ENCODE measurements at regions not wholly inside any gene's neighbourhood (a gene's known extent, or its start where the extent isn't known, plus 50 kb on each side); places are given as distances from the start of the nearest gene placed in this dataset.
A peak's percentile ranks its signal among the peaks of the same experiment; 100 is the strongest.
"Not testable (repeated sequence)": the region's sequence is repeated elsewhere in the genome, so short reads cannot be mapped to it uniquely, and the experiment has no call there.

DNA sequence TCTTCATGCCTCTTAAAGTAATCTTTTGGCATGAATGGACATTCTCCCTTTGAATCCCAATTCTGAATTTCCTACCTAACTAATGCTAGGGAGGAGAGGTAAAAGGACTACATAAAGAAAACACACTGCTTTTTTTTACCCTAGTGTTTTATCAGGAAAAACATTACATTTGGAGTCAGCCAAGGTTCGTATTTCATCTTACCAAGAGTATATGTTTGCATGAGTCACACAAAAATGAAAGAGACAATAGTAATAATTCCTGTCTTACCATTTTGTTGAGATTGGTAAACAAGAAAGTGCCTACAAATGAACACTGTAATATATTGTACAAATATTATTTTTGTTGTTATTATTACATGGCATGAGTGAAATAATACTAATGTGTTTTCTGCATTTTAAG is 112.9 kb upstream of the WARS2 start:
- no peak for DNase-seq

DNA sequence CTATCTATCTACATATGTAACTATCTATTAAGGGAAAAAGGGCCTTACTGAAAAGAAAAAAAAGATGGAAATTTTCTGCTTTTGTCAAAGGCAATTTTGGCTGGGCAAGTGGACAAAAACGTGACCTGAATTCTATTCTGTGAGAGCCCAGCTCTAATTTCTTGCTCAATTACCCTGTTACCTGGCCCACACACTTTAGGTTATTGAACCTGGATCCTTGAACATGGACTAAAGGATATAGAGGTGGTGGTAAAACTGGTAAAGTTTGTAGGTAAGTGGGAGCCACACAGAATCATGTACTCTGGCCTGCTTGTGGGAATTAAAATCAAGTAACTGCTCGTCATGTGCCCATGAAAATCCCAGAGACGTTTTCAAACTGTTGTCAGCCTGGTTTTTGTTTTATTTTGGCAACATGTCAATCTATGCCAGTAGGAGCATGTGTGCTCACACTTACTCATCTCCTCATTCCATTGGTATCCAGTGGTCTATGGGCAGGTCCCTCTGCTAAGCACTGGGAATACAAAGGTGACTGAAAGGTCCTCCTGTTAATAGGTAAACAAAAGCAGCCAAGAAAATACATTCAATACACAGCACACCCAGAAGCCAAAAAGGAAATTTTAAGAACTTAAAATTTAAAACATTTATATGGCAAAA is 113.7 kb upstream of the WARS2 start:
- no peak for DNase-seq

DNA sequence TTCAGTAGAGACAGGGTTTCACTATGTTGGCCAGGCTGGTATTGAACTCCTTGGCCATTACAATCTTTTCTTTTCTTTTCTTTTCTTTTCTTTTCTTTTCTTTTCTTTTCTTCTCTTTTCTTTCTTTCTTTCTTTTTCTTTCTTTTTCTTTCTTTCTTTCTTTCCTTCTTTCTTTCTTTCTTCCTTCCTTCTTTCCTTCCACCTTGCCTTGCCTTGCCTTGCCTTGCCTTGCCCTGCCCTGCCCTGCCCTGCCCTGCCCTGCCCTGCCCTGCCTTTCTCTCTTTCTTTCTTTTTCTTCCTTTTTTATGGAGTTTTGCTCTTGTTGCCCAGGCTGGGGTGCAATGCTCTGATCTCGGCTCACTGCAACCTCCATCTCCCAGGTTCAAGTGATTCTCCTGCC is 112.5 kb upstream of the HAO2 start:
- DNase-seq, result not testable (repeated sequence)

DNA sequence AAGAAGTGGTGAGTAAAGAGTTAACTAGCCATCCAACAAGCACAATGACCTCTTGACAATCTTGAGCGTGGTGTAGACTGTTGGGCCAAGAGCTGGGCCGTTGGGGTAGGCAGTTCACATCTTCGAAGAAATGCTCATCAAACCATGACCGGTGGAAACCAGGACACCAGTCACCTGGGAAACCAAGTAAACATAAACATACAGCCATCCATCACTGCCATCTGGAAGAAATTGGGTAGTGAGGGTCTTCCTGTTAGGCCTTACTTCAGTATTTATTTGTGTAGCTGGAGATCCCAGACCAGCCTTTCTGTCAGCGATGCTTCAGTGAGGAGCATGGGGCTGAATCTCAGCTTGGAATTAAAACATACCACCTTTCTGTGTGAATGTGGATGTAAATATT is 108.1 kb upstream of the HAO2 start:
- no peak for DNase-seq

DNA sequence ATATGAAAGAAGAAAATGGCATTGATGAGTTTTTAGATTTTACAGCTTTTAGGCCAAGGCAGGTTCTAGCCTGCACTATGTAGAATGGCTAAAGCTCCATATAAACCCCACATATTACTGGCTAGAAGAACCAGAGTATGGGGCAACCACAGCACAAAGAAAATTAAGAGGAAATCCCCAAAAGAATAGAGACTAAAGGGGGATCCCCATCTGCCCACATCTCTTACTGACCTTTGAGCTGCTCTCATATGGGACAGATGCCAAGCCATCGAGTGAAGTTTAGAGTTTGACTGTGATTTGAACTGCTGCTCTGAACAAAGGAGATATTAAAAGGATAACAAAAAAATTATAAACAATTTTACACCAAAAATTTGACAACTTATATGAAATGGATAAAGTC is 102.2 kb upstream of the HAO2 start:
- peak in 1 of 3 donors; percentile 9 for DNase-seq

DNA sequence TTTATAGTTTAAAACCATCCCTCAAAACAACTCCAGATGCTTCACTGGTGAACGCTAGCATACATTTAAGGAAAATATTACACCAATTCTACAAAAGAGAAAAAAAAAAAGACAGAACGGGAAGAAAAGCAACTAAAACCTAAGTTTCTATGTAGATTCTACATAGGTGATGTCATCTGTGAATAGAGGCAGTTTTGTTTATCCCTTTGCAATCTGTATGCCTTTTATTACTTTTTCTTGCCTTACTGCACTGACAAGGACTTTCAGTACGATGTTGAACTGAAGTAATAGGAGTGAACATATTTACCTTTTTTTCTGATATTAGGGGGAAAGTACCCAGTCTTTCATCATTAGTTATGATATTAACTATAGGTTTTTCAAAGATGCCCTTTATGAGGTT is 101.7 kb upstream of the HAO2 start:
- DNase-seq, result peak in 1 of 3 donors; percentile 9

DNA sequence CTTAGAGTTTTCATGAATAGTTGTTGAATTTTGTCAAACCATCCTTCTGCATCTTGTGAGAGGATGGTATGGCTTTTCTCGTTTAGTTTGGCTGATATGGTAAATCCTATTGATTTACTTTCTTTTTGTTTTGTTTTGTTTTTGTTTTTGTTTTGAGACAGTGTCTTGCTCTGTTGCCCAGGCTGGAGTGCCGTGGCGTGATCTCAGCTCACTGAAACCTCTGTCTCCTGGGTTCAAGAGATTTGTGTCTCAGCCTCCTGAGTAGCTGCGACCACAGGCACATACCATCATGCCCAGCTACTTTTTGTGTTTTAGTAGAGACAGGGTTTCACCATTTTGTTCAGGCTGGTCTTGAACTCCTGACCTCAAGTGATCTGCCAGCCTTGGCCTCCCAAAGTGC is 101.3 kb upstream of the HAO2 start:
- not testable (repeated sequence) for DNase-seq

DNA sequence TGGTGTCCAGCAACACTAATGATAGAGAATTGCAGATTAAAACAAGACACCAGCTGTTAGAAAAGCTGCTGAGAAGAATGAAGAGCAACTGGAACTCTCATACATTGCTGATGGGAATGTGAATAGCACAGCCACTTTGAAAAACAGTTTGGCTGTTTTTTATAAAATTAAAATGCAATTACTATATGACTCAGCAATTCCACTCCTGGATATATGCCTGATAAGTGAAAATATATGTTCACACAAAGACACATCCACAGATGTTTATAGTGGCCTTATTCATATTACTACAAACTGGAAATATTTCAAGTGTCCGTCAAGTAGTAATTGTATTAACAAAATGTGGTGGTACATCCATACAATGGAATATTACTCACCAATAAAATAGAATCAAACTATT is 99.7 kb upstream of the HAO2 start:
- DNase-seq, result no peak

DNA sequence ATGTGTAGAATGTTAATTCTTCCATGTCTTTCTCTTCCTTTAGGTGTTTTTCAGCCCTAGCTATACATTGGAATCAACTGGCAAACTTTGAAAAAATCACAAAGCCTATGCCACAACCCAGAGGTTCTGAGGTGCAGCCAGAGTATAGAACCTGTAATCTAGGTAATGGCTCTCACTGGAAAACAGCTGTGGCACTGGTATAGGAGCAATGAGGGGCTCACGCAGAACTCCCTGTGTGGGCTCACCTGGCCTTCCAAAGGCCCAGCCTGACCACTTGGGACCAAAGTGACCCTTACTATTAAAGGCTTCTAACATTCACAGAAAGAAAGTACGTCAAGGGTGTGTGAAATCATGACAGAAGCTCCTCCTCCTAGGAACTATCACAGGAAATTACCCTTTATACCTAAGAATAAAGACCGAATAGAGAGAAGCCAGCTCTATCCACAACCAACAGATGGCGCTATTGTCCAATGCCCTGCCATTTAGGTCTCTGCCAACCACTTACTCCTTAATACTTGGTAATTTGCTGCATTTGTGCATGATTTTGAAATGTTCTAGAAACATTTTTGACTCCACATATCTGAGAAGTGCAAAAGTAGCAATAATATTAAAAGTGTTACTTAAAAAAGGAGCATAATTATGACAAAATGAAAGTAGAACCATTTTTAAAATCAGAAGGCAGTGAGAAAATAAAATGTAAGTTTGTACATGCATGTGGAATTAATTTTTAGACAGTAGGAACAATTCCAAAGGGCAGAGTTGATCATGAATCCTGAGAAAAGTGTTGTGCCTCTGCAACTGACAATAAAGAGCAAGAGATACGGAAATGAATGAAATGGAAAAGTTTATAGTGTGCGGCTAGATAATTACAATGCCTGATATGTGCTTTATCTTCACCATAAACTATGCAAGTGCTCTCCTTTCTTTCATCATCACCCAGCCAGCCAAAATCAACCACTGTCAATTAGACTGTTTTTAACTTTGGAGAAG is 93.1 kb upstream of the HAO2 start:
- DNase-seq, result peak; percentile 41 to 59 (median 49)

DNA sequence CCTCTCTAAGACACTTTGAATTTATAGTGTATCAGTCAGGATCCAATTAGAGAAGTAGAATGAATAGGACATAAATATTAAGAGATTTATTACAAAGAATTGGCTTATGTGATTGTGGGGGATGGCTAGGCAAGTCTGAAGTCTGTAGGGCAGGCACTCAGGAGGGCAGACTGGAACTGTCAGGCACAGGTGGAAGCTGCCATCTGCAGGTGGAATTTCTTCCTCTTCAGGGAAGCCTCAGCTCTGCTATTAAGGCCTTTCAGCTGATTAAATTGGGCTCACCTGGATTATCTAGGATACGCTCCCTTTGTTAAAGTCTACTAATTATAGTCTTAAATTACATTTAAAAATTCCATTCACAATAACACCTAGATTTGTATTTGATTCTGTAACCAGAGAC is 92.0 kb upstream of the HAO2 start:
- DNase-seq, result no peak

DNA sequence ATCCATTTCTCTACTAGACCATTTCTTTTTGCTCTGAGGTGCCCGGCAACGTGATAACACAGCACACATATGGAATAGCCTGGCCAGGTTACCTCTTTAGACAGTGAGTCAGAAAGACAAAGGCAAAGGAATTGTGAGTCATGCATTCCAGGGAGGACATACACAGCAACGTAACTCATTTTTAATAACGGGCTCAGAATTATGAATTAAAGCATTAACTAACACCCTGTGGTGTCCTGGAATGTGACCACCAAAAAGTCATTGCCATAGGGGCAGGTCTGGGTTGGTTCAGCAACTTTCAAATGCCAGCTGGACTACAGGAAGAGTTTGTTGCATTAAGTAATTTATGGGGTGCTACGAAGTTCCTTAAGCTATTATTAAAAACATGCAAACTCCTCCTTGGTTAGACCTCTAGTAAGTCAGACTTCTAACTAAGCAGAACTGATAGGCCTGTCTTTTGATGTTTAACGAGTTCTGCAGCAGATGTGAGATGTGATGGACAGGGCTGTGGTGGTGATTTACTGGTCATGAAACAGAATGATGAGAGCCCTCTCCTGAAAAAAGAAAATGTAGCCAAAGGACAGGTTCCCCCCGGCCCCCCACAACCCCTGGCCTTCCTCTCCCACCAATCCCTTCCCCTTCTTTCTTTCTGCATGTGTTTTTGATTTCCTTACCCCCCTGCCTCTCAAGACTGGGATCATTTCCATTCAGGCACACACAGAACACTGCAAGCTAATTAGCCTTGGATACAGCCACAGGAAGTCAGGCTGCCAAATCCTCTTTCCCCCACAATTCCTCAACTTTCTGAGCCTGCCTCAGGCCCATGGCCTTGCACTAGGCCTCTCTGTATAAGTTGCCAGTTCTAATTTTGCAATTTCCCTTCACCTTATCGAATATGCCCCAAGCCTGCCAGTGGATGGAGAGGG is 88.9 kb upstream of the HAO2 start:
- DNase-seq, result peak; percentile 73 to 84 (median 76)

DNA sequence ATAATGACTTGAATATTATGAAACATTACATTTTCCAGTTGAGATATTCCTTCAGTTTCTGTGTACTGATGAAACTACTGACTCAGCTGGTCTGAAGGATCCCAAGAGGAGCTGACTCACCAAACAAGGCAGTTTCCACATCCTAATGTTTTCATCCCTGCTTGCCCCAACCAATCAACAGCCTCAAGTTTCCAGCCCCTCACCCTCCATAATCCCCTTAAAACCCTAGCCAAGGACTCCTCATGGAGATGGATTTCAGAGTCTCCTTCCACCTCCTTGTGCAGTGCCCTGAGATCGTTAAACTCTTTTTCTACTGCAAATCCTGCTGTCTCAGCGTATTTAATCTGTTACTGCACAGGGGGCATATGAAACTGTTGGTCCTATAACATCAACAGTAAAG is 83.1 kb upstream of the HAO2 start:
- DNase-seq, result peak; percentile 38 to 87 (median 84)

DNA sequence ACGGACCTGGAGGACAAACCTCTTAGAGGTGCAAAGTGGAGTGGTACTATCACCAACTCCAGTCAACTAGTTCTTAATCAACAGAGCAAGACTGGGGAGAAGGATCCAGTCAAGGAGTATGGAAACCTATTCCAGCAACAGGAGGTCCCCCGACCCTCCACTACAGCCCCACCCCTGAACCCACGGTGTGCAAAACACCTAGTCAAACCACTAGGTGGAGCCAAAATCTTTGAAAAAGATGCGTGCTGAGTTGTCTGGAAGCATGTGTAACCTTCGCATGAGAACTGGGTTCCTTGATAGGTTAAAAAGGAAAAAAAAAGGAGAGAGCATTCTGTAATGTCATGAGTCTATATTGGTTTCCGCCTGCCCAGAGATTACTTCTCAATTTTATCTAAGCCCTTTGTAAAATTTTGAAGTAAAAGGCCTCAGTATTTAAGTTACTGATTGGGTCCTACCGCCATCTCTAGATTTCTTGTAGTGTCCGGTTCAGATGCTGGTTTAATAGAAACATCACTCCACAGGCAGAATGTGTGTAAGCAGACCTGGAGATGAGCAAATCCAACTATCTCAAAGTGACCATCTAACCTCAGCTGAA is 81.9 kb upstream of the HAO2 start:
- no peak for DNase-seq

DNA sequence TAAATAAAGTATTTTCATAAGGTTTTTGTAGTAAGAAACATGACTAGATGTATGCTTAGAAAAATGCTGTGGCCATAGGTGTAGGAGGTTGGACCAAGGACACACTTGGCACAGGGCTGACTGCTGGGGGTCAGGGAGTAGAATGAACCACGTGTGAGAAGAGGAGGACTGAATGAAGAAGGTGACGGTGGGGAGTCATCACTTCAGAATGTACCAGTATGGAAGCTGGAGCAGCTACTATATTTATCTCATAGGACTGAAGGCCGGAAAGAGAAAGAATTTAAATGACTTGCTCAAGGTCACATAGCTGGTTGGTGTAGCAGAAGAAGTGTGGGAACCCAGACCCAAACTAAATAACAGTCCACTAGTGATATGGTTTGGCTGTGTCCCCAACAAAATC is 79.8 kb upstream of the HAO2 start:
- no peak for DNase-seq

DNA sequence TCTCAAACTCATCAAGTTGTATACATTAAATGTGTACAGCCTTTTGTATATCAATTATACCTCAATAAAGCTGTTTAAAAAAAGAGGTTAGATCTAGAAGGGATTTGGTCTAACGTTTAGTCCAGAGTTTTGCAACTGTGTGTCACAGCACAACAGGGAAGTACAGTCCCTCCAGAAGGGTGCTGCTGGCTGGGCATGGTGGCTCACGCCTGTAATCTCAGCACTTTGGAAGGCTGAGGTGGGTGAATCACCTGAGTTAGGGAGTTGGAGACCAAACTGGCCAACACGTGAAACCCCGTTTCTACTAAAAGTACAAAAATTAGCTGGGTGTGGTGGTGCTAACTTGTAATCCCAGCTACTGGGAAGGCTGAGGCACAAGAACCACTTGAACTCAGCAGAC is 78.3 kb upstream of the HAO2 start:
- DNase-seq, result no peak

DNA sequence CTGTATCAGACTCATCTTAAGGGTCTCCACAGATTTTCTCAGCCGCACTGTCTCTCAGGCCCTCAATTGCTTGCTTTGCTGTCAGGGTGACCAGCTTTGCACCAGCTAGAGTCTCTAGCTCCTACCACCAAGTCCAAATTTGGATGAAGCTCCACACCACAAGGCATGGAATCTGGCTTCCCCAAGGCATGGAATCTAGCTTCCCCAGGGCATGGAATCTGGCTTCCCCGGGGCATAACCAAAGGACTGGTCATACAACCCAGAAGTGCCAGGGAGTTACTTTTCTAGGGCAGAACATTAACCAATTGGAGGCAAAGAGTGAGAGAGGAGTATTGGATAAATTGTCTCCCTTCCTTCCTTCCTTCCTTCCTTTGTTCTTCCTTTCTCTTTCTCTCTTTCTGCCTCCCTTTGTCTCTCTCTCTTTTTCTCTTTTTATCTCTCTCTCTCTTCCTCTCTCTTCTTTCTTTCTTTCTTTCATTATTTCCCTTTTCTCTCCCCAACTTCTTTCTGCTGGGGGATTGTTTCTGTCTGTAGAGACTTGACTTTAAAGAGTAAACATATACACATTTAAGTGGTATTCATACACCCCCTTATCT is 76.9 kb upstream of the HAO2 start:
- no peak for DNase-seq

DNA sequence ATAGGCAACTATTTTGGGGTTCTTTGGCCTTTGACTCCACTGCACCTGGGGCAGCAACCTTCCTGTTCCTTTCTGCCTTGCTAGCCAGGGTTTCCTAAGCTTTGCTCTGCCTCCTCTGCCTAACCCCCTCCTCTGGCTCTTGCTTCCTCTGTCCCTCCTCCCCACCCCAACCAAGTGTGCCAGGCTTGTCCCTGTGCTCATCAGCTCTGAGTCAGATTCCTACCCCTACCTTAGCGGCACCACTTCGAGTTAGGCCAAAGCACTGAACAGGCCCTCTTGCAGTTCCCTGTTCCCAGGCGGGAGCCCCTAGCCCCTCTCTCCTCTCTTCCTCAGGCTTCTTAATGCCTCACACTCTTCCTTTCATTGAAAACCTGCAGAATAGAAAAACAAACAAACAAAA is 74.8 kb upstream of the HAO2 start:
- no peak for DNase-seq

DNA sequence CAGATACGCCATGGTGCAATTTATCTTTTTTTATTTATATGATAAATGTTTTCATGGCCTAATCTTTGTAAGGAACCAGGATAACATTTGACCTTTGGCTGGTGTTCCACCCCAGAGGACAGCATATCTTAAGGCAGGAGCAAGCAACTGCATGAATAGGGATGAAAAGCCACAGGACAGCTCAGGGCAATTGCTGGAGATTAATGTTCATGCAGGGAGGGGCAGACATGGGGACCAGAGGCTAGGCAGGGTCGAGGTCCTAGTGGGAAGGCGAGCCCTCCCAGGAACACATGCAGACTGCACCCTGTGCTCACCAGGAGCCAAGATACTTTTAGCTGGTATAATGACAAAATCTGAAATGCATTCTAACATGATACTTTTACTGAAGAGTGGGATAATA is 74.4 kb upstream of the HAO2 start:
- no peak for DNase-seq

DNA sequence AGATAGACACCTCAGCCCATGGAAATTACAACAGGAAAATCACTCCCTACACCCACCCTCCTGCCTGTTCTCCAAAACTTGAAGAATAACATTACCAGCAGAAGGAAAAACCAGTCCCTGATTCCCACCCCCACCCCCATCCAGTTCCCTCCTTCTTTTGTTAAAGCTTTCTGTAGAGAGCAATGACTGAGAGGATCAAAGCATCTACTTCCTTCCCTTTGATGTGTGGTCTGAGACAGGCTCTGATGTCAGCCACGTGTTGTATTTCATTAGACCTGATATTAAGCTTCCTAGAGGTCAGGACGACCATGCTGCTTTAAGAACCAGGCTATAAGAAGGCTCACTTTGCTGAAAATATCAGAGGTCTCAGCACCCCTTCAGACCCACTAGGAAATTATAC is 73.9 kb upstream of the HAO2 start:
- DNase-seq, result no peak

DNA sequence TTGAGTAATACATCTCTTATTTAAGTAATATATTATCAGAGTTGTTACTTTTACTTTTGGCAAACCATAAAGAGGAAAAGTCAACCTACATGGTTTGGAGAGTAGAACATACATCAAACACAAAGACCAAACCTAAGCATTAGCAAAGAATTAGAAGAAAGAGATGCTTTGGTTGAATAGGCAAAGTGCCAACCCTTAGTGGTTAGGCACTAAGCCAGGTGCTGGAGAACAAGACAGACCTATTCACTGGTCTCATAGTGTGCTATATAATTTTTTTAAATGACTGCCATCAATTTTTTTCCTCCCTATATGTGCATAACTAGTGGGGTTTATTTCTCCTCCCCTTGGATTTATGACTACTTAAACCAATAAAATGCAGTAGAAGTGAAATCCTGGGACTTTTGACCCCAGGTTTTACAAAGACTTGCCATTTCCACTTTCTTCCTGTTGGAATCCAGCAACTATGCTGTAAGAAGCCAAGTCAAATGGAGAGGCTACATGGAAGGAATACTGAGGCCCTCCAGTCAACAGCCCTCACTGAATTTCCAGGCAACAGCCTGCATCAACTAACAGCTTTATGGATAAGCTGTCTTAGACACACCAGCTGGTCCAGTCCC is 69.8 kb upstream of the HAO2 start:
- peak in 1 of 3 donors; percentile 56 for DNase-seq

DNA sequence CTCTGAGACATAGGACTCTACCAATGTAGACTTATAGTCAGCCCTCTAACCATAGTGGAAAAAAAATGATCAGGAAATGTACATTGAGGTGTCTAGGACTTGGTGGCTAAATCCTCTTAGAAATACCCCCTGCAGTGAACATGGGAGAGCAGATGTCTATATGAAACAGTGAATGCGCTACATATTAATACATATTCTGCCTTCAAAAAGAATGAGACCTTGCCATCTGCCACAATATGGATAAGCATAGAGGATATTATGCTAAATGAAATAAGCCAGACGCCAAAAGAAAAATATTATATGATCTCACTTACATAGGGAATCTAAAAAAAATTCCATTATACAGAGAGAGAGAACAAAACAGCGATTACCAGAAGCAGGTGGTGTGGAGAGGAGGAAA is 66.6 kb upstream of the HAO2 start:
- DNase-seq, result no peak

Measured in muscle of back (tissue), 3 donors.